Head of caudate nucleus (tissue), 42 donors: ENCODE measurements at regions not wholly inside any gene's neighbourhood (a gene's known extent, or its start where the extent isn't known, plus 50 kb on each side); places are given as distances from the start of the nearest gene placed in this dataset.
"Not testable (repeated sequence)": the region's sequence is repeated elsewhere in the genome, so short reads cannot be mapped to it uniquely, and the experiment has no call there.

Source experiments
- DNase-seq, 42 donors: peaks; one replicate each; pipeline versions ENCODE4 v3.0.0 to v3.0.0-alpha.2; 2020 to 2021; ENCODE audit warnings: mixed read lengths in 7 of 42
- intact Hi-C: fragments of 100-400 bp; cut with DNase I; formaldehyde crosslinking; loops from one replicate; pipeline ENCODE4 v1.15.0; 2022

GRCh38 chr1:2959881-2960280 is 61.4 kb upstream of the ACTRT2 start:
- DNase-seq: peak in 3 of 42 donors; percentile 5 to 17 (median 13)
- intact Hi-C loops: not testable (repeated sequence)

GRCh38 chr1:2961081-2961480 is 60.2 kb upstream of the ACTRT2 start:
- peak in 5 of 42 donors; percentile 1 to 16 (median 9) for DNase-seq
- intact Hi-C loops: no loop called here

- peak in 6 of 42 donors; percentile 0 to 18 (median 5) for DNase-seq
- intact Hi-C loops: no loop called here
Measured at GRCh38 chr1:2961661-2962060, 59.6 kb upstream of the ACTRT2 start.

- DNase-seq: peak in 2 of 42 donors; percentile 9
- intact Hi-C loops: no loop called here
Measured at GRCh38 chr1:2962061-2962460, 59.2 kb upstream of the ACTRT2 start.

GRCh38 chr1:2962541-2962940 is 58.7 kb upstream of the ACTRT2 start:
- peak in 4 of 42 donors; percentile 1 to 18 (median 4) for DNase-seq
- intact Hi-C loops: no loop called here

- intact Hi-C loops: no loop called here
- DNase-seq: peak in 5 of 42 donors; percentile 7 to 29 (median 10)
Measured at GRCh38 chr1:2962946-2963345, 58.3 kb upstream of the ACTRT2 start.

GRCh38 chr1:2965676-2966075 is 55.6 kb upstream of the ACTRT2 start:
- intact Hi-C loops: no loop called here
- peak in 6 of 42 donors; percentile 2 to 21 (median 14) for DNase-seq

GRCh38 chr1:2966449-2967328 is 54.6 kb upstream of the ACTRT2 start:
- intact Hi-C loops: no loop called here
- peak; percentile 56 to 92 (median 80) for DNase-seq

GRCh38 chr1:2967329-2967725 is 53.9 kb upstream of the ACTRT2 start:
- DNase-seq: peak in 10 of 42 donors; percentile 1 to 69 (median 49)
- intact Hi-C loops: no loop called here

GRCh38 chr1:2967881-2968280 is 53.4 kb upstream of the ACTRT2 start:
- DNase-seq: peak in 11 of 42 donors; percentile 2 to 39 (median 17)
- intact Hi-C loops: no loop called here

- intact Hi-C loops: no loop called here
- peak; percentile 76 to 94 (median 87) for DNase-seq
Measured at GRCh38 chr1:2968471-2968881, 52.8 kb upstream of the ACTRT2 start.

GRCh38 chr1:2969011-2969844 is 52.0 kb upstream of the ACTRT2 start:
- intact Hi-C loops: no loop called here
- DNase-seq: peak in 6 of 42 donors; percentile 3 to 30 (median 19)

GRCh38 chr1:2969845-2970291 is 51.4 kb upstream of the ACTRT2 start:
- DNase-seq: peak in 8 of 42 donors; percentile 8 to 47 (median 30)
- intact Hi-C loops: no loop called here

GRCh38 chr1:2970311-2971071 is 50.8 kb upstream of the ACTRT2 start:
- DNase-seq: peak in 3 of 42 donors; percentile 4 to 28 (median 16)
- intact Hi-C loops: no loop called here

- DNase-seq: peak in 4 of 42 donors; percentile 2 to 30 (median 3)
- intact Hi-C loops: no loop called here
Measured at GRCh38 chr1:2971101-2971501, 50.2 kb upstream of the ACTRT2 start.
